Urinary bladder (tissue), 3 donors: ENCODE measurements at regions not wholly inside any gene's neighbourhood (a gene's known extent, or its start where the extent isn't known, plus 50 kb on each side); places are given as distances from the start of the nearest gene placed in this dataset.

Experiments used
- DNase-seq: peaks from one replicate; pipeline ENCODE4 v3.0.0-alpha.2; 2015; ENCODE audit errors: extremely low spot score
- H3K27ac ChIP-seq: one replicate; pipeline ENCODE4 v1.5.1; 2013; ENCODE audit warnings: low read depth, mild to moderate bottlenecking, moderate library complexity
- H3K36me3 ChIP-seq: one replicate; pipeline ENCODE4 v1.6.1; 2013; ENCODE audit warnings: mild to moderate bottlenecking, moderate library complexity; ENCODE audit not compliant: insufficient read depth
- H3K4me1 ChIP-seq: one replicate; pipeline ENCODE4 v1.6.1; 2013; ENCODE audit warnings: mild to moderate bottlenecking, moderate library complexity; ENCODE audit not compliant: insufficient read depth
- H3K4me3 ChIP-seq: one replicate; pipeline ENCODE4 v1.5.1; 2013; ENCODE audit warnings: low read depth, low read length
- WGBS: extraction: QIAGEN DNeasy Blood & Tissue Kit; methylation state at CpG from one replicate; pipeline ENCODE4 v1.1.7; 2013; 5-methylcytosine and 5-hydroxymethylcytosine counted together
- donor health status: healthy with polysubstance abuse.
- donor health status: healthy.

DNA sequence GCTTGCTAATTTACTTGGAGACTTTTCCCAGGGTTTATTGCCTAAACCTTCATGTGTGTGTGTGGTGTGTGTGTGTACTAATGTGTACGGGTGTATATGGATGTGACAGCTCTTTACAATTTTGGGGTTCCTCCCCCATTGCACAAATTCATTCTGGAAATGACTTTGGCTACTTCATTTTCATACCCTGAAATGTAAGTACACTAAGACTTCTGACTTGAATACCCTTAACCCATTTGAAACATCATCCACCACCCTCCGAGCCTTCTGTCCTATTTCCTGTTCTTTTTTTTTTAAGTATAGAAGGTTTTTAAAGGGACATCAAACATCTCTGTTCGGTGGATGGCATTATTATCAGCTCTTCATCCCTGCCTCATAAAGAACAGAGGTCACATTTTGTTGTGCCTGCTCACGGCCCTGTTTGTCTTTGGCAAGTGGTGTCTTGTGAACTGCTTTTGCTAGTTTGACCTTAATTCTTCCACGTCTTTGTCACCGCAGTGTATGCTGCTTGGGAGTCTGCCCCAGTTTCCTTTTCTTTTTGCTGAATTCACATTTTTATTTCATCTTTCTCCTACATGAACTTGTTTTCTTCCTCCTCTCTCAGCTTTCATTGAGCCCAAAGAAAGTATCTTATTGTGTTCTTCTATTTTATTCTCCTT is 228.3 kb downstream of the FOXO1 start:
- 49% methylated on average over 6 of the region's 6 CpGs for WGBS
- peak overlapping the region; percentile 26 for H3K27ac ChIP-seq
- H3K4me3 ChIP-seq = no peak overlapping the region
- no peaks in the 10 kb centered on the region for H3K36me3 ChIP-seq
- H3K4me1 ChIP-seq = no peaks in the 10 kb centered on the region
- no peak for DNase-seq

DNA sequence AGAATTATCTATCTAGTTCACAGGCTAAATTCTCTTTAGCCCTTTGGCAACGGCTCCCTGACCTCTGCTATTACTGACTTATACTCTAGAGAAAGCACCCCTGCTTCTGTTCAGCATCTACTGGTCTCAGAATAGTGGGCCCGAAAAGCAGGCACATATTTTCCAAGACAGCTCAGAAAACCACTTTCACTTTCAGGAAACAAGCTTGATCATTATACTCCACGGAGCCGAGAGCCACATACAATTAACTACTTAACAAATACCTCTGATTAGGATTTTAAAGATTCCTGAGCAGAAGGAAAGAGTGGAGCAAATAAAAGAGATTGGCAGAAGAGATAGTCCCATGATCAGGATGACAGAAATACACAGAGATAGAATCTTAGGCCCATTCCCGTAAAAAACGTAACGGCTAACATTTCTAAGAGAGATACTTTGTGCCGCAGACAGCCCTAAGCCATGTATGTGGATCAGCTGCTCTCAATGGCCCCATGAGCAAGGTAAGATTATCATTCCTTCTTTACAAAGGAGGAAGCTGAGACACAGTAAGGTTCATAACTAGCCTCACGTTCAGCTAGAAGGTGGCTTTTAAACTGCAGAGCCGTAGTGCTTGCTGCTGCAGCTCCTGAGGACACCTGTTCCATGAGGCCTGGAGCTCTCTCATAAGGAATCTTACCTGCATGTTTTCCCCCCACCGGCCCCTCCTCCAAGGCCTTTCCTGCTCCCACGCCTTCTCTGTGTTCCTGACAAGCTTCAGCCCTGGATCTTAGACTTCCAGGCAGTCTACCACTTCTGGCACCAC is 227.2 kb downstream of the FOXO1 start:
- DNase-seq = peak; percentile 13
- peak overlapping the region; percentile 77 for H3K27ac ChIP-seq
- no peaks in the 10 kb centered on the region for H3K36me3 ChIP-seq
- no peaks in the 10 kb centered on the region for H3K4me1 ChIP-seq
- no peak overlapping the region for H3K4me3 ChIP-seq
- 42% methylated on average over 12 of the region's 12 CpGs for WGBS

DNA sequence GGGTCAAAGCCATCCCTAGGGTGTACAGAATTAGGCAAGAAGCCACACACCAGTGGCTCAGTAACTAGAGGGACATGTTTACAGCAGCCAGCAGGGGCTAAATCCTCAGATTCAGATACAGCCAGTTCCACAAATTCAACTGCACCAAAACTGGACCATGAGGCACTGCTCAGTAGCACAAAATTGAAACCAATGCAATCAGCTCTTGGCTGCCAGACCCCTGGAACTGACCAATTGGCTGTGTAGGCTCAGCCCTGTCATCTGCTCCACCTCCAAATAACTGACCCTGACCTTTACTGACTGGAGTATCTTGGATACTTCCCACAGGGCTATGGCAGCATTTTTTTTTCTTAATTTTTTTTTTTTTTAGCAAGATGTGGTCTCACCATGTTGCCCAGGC is 226.5 kb downstream of the FOXO1 start:
- H3K4me3 ChIP-seq = no peak overlapping the region
- no peak for DNase-seq
- no peak overlapping the region for H3K27ac ChIP-seq
- no peaks in the 10 kb centered on the region for H3K4me1 ChIP-seq
- H3K36me3 ChIP-seq = no peaks in the 10 kb centered on the region

DNA sequence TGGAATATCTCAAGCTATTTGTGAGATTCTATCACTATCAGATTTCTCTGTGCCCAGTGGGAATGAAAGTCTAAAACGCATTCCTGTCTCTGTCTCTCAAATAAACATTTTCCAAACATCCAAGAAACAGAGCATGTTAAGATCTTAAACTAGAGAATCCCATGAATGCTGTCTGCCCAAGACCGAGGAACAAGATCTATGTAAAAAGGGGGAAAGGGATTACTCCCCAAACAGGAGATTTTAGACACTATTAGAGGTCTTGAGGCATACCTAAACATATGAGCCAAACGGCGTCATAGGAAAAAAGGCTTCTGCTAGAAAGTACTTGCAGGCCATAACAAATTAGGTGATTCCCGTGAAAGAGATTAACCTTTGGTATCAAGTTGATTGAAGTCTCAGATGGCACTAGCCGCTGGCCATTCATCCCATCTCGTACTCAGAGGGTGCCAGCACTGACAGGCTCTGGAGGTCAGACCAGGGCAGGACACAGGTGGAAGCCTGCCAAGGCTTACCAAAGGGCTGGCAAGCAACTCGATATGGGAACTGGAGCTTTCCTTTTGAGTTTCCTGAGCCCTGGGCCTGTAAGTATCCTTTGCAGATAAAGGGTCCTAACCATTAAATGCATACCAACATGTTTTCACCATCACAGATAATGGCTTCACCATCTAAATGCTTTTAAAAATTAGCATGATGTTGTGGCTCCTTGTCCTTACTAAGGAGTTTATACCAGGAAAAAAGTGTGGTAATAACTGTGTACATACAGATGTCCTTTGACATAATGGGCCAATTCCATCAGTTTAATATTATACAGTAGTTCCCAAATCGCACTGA is 225.2 kb downstream of the FOXO1 start:
- H3K36me3 ChIP-seq = no peaks in the 10 kb centered on the region
- no peak overlapping the region for H3K4me3 ChIP-seq
- H3K27ac ChIP-seq = peak overlapping the region; percentile 25
- H3K4me1 ChIP-seq = no peaks in the 10 kb centered on the region
- WGBS = 29% methylated on average over 9 of the region's 9 CpGs
- DNase-seq = no peak

DNA sequence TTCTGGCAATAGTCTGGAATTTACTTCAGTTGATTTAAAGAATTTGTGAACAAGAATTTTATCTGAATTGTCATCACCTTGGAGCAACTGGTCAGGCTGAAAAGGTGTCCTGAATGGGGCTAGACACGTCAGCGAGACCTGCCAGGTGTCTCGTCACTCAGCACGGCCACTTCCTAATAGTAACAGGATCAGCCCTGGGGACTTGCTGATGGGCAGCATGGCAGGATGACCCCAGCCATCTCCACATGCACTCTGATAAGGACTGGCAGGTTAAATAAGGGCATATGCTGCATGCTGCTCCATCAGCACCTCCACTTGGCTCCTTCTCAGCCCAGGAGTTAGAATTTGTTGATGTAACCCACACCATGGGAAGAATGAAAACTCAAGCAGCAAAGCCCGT is 224.2 kb downstream of the FOXO1 start:
- Histone ChIP-seq H3K4me1 (no peaks in the 10 kb centered on the region), H3K27ac (no peak overlapping the region)
- no peak for DNase-seq

DNA sequence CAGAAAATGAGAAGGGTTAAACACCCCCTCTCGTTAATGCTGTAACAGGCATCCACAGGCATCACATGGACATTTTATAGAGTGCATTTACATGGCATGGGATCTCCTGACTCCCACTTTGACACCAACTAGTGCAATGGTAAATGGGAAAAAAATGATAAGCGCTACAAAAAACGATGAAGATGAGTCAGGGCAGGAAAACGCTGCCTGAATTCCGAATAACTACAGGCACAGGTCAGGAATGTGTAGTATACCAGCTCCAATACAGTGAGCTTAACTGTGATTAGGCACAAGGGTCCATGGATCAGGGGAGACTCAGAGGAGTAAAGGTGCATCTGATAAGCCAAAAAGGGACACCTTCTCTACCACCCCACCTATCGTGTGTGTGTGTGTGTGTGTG is 223.6 kb downstream of the FOXO1 start:
- Histone ChIP-seq H3K36me3 (no peaks in the 10 kb centered on the region), H3K4me1 (no peaks in the 10 kb centered on the region), H3K27ac (no peak overlapping the region), H3K4me3 (no peak overlapping the region)
- 66% methylated on average over 6 of the region's 6 CpGs for WGBS
- no peak for DNase-seq

More for the DNA sequence above, 224.2 kb downstream of the FOXO1 start:
- 69% methylated on average over 5 of the region's 5 CpGs for WGBS
- H3K4me3 ChIP-seq = no peak overlapping the region
- H3K36me3 ChIP-seq = no peaks in the 10 kb centered on the region

DNA sequence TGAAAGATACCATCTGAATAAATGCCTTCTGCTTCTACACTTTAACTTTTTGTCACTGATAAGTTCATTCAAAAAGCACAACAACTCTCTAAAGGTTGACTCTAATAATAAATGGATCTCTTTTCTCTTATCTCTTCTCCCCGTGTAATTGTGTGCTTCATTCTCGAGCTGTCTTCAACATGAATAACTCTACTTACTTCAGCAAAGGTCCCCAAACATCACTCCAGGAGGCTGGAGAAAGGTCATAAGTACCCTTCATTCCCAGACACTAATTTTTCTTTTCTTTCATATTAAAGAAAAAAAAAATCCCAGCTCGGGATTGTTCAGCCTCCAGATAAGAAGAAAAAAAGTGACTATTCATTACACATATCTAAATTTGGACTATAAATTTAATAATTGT is 222.2 kb downstream of the FOXO1 start:
- WGBS = 85% methylated on average over 3 of the region's 3 CpGs
- Histone ChIP-seq H3K27ac (no peak overlapping the region), H3K36me3 (no peaks in the 10 kb centered on the region), H3K4me1 (no peaks in the 10 kb centered on the region), H3K4me3 (no peak overlapping the region)
- DNase-seq = no peak

DNA sequence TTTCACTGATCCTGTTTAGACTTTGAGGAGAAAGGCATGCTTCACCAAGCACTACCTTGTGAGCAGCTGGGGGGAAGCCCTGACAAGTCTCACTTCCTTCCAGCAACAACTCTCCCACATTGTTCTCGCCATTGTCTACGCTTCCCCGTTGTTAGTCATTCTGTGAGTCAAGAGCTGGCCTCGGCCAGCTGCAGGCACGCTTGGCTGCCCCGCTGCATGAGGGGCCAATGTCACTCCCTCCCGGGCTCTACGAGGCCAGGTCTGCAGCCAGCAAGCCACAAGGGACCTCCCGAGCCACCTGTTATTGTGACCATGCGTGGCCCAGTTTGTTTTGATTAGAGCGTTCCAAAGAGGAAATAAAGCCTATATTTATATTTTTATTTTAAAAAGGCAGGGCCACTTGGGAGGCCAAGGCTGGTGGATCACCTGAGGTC is 220.9 kb downstream of the FOXO1 start:
- no peak overlapping the region for H3K27ac ChIP-seq

DNA sequence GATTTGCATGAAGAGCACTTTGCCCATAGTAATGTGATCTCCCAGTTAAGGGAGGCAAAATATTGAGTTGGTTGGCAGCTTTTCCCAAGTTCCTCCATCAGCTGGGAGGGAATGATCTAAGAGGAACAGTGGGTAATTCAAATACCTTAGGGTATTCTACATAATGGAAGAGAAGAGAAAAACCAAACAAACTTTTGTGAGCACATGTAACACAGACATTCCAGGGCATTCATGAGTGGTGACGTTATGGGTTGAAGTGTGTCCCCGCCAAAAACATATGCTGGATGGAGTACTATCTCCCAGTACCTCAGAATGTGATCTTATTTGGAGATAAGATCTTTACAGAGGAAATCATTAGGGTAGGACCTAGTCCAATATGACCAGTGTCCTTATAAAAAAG is 220.1 kb downstream of the FOXO1 start:
- WGBS = 83% methylated on average over 2 of the region's 2 CpGs
- no peak overlapping the region for H3K4me3 ChIP-seq
- no peaks in the 10 kb centered on the region for H3K4me1 ChIP-seq
- H3K36me3 ChIP-seq = no peaks in the 10 kb centered on the region
- DNase-seq = no peak
- no peak overlapping the region for H3K27ac ChIP-seq

More for the DNA sequence above, 220.9 kb downstream of the FOXO1 start:
- Histone ChIP-seq H3K4me3 (no peak overlapping the region), H3K4me1 (no peaks in the 10 kb centered on the region), H3K36me3 (no peaks in the 10 kb centered on the region)
- no peak for DNase-seq
- 74% methylated on average over 11 of the region's 11 CpGs for WGBS

DNA sequence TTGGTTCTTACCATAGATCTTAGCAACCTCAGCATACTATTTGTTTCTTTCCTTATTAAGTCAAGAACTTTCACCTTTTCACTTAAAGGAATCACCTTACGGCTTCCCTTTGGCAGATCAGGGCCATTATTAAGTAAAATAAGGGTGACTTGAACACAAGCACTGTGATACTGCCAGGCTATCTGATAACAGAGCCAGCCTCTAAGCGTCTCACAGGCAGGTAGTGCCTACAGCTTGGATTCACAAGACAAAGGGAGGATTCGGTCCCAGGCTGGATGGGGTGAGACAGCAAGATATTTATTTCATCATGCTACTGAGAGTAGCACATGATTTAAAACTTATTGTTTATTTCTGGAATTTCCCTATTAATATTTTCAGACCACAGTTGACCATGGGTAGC is 218.6 kb downstream of the FOXO1 start:
- no peaks in the 10 kb centered on the region for H3K36me3 ChIP-seq
- no peak overlapping the region for H3K4me3 ChIP-seq
- DNase-seq = no peak
- 94% methylated on average over 3 of the region's 3 CpGs for WGBS
- no peak overlapping the region for H3K27ac ChIP-seq
- H3K4me1 ChIP-seq = no peaks in the 10 kb centered on the region

DNA sequence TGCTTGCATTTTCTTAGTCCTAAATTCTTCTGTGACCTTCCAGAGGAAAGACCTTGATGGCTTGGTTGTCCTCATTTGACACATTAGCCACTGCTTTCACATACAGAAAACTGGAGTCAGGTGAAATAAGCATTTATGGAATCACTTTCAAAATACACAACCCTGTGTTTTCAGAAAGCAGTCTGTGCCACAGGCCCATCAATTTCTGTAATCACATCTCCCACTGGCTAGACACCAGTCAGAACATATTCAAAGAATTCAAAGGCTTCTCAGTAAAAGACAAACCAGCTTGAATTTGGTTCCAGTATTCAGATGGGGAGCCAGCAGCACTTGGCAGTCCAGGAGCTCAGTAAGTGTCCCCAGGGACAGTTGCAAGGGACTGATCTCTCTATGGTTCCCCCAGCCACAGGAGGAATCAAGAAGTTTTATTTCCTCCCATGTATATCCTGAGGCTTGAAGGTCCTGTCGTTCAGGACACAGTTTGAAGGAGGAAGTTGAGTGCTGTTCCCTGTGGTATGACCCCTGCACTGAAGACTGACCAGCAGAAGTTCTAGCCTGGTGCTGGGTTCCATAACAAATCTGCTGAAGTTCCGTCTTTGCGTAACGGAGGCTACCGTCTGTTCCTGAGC is 214.3 kb downstream of the FOXO1 start:
- Histone ChIP-seq H3K4me3 (no peak overlapping the region), H3K36me3 (no peaks in the 10 kb centered on the region), H3K4me1 (no peaks in the 10 kb centered on the region), H3K27ac (no peak overlapping the region)
- DNase-seq = no peak
- WGBS = 87% methylated on average over 5 of the region's 5 CpGs

DNA sequence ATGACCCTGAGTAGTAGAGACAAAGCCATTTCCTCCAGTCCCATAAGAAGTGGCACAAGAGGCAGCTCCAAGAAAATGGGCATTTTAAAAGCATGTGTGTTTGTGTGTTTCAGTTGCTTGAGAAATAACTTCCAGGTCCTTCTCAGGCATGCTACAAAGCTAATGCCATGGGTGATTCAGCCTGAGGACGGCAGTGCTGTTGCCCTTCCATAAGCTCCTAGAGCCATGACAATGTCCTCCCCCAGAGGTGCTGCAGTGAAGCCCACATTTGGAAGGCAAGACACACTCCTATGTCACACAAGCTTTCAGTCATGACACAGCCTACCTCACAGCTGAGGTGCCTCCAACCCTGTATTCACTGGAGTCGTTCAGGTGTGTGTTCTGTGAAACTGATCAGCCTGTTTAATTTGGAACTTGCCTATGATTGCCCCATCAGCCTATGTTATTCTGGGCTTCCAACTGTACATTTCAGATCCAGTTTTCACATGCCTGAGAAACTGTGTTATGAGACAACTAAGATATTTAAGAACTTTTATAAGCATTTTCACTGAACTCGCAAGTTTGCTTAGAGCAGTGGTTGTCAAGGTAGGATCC is 213.6 kb downstream of the FOXO1 start:
- 88% methylated on average over 3 of the region's 3 CpGs for WGBS
- H3K4me3 ChIP-seq = no peak overlapping the region
- no peak for DNase-seq
- H3K36me3 ChIP-seq = no peaks in the 10 kb centered on the region
- no peak overlapping the region for H3K27ac ChIP-seq
- H3K4me1 ChIP-seq = no peaks in the 10 kb centered on the region

DNA sequence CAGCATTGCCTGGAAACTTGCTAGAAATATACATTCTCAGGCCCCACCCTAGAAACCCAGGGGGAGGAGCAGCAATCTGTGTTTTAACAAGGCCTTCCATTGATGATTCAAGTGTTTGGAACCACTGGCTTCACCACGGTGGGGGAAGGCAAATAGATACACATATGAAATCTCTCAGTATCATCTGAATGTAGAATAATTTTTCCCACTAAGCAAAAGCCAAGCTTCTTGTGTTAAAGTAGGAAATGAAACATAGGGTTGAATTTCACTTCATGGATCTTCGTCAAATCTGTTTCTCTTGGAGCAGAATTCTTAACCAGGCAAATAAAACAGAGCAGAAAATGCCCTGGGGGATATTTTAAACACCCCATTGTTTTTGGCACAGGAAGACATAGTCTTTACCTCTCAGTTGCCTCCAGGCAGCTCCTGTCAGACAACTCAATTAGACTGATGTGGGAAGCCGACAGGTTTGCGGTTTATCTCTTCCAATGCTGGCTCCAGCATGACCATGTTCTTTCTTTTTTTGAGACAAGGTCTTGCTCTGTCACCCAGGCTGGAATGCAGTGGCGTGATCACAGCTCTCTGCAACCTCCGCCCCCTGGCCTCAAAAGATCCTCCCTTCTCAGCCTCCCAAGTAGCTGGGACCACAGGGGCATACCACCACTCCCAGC is 213.0 kb downstream of the FOXO1 start:
- DNase-seq = no peak
- H3K4me3 ChIP-seq = no peak overlapping the region

More for the DNA sequence above, 213.0 kb downstream of the FOXO1 start:
- Histone ChIP-seq H3K27ac (no peak overlapping the region), H3K4me1 (no peaks in the 10 kb centered on the region), H3K36me3 (no peaks in the 10 kb centered on the region)
- 83% methylated on average over 6 of the region's 6 CpGs for WGBS
